Endothelial cell of umbilical vein (primary cell): ENCODE measurements at regions not wholly inside any gene's neighbourhood (a gene's known extent, or its start where the extent isn't known, plus 50 kb on each side); places are given as distances from the start of the nearest gene placed in this dataset.

Experiments
- BruUV-seq: library from RNA; stranded (reverse); fragments of 400-500 nt; replicated peaks from 2 replicates; lab custom pipeline; 2021; lab: Mats Ljungman, UMichigan
- CTCF ChIA-PET: fragments of 300-600, 350-600 bp; sonication (Branson Sonifier 250); formaldehyde crosslinking; loops from one replicate; lab custom pipeline; 2021; ENCODE audit warnings: antibody characterized with exemption, inconsistent platforms; lab: Charles Lee
- POLR2A ChIA-PET: fragments of 300-600, 350-600 bp; sonication (Branson Sonifier 250); formaldehyde crosslinking; loops from one replicate; lab custom pipeline; 2021; ENCODE audit warnings: antibody characterized with exemption, inconsistent platforms; lab: Charles Lee
- DNase-seq: peaks from one replicate; pipeline ENCODE4 v3.0.0-alpha.2; 2011; ENCODE audit warnings: low read depth, low spot score
- FAIRE-seq: peaks from 2 replicates; lab custom pipeline; 2011; peaks lifted over from hg19 to GRCh38; lab: Jason Lieb, UNC
- H2AFZ ChIP-seq: 2 replicates; pipeline ENCODE4 v1.6.0; 2012; ENCODE audit warnings: low read depth, low read length, control low read depth, inconsistent platforms
- H3K27ac ChIP-seq: 2 replicates; pipeline ENCODE4 v1.5.1; 2011; ENCODE audit warnings: low read depth, mild to moderate bottlenecking, control low read depth, low read length, moderate library complexity; ENCODE audit not compliant: insufficient read depth
- H3K27me3 ChIP-seq, 2 experiments: 2 replicates each; pipeline versions ENCODE4 v1.6.0 to v1.6.1; 2011; ENCODE audit warnings: low read length in 2 of 2, mixed read lengths in 1 of 2; ENCODE audit not compliant: control insufficient read depth in 2 of 2, insufficient read depth in 2 of 2
- H3K36me3 ChIP-seq, 2 experiments: 2 replicates in 1 of 2; 3 replicates in 1 of 2; pipeline ENCODE4 v1.5.1; 2011; ENCODE audit warnings: low read length in 2 of 2, mild to moderate bottlenecking in 1 of 2, moderate library complexity in 1 of 2; ENCODE audit not compliant: control insufficient read depth in 2 of 2, insufficient read depth in 2 of 2; ENCODE audit errors: extremely low read depth in 1 of 2
- H3K4me1 ChIP-seq: 3 replicates; pipeline ENCODE4 v1.5.1; 2011; ENCODE audit warnings: mild to moderate bottlenecking, low read length; ENCODE audit not compliant: control insufficient read depth, insufficient read depth; ENCODE audit errors: extremely low read depth
- H3K4me2 ChIP-seq: 2 replicates; pipeline ENCODE4 v1.6.1; 2011; ENCODE audit warnings: low read length, control low read depth, mixed read lengths; ENCODE audit not compliant: insufficient read depth
- H3K4me3 ChIP-seq, 3 experiments: fragments of 200-600 bp in 1 of 3; sonication (generic), shearing (Covaris generic) in 1 of 3; replicated peaks in 1 of 3; 2 replicates each; pipeline ENCODE4 v1.5.1; 2011 to 2016; ENCODE audit warnings: control low read depth in 3 of 3, low read length in 3 of 3, mild to moderate bottlenecking in 2 of 3, inconsistent platforms in 1 of 3, low read depth in 1 of 3, moderate library complexity in 1 of 3; ENCODE audit not compliant: insufficient read depth in 1 of 3
- H3K79me2 ChIP-seq: 2 replicates; pipeline ENCODE4 v1.6.0; 2012; ENCODE audit warnings: low read length, inconsistent platforms; ENCODE audit not compliant: control insufficient read depth, insufficient read depth
- H3K9ac ChIP-seq: replicated peaks from 2 replicates; pipeline ENCODE3; 2011; ENCODE audit warnings: low read length, control low read depth; ENCODE audit not compliant: insufficient read depth; ENCODE audit errors: extremely low read depth
- H3K9me1 ChIP-seq: replicated peaks from 3 replicates; pipeline ENCODE4 v1.6.0; 2011; ENCODE audit warnings: mild to moderate bottlenecking, low read length; ENCODE audit not compliant: control insufficient read depth, insufficient read depth; ENCODE audit errors: extremely low read depth
- H3K9me3 ChIP-seq: replicated peaks from 2 replicates; pipeline ENCODE4 v1.5.1; 2012; ENCODE audit warnings: low read length, inconsistent platforms; ENCODE audit not compliant: control insufficient read depth, insufficient read depth
- H4K20me1 ChIP-seq: replicated peaks from 2 replicates; pipeline ENCODE3; 2011; ENCODE audit warnings: mild to moderate bottlenecking, low read length; ENCODE audit not compliant: control insufficient read depth, insufficient read depth; ENCODE audit errors: extremely low read depth
- CTCF ChIP-seq, 2 donors: IDR thresholded peaks; 1 replicate in 1 of 2; 2 replicates in 1 of 2; pipeline ENCODE4 v1.5.1; 2011; ENCODE audit warnings: low read length in 2 of 2, mild to moderate bottlenecking in 2 of 2, moderate library complexity in 2 of 2, control low read depth in 1 of 2, inconsistent platforms in 1 of 2, low read depth in 1 of 2; ENCODE audit not compliant: insufficient read depth in 1 of 2; ENCODE audit errors: extremely low read depth in 1 of 2
- EZH2 ChIP-seq: IDR thresholded peaks from 2 replicates; pipeline ENCODE4 v1.6.1; 2012; ENCODE audit warnings: borderline replicate concordance, low read depth, mild to moderate bottlenecking, moderate library complexity, low read length, inconsistent platforms; ENCODE audit not compliant: severe bottlenecking
- FOS ChIP-seq: IDR thresholded peaks from 2 replicates; pipeline ENCODE4 v1.6.1; 2011; ENCODE audit warnings: mild to moderate bottlenecking, low read length, moderate library complexity, borderline replicate concordance; ENCODE audit not compliant: insufficient read depth
- GATA2 ChIP-seq: IDR thresholded peaks from 2 replicates; pipeline ENCODE4 v1.7.0; 2011; ENCODE audit warnings: low read depth, mild to moderate bottlenecking, moderate library complexity, mixed read lengths, low read length; ENCODE audit not compliant: insufficient read length, insufficient read depth
- JUN ChIP-seq: IDR thresholded peaks from 2 replicates; pipeline ENCODE4 v1.6.1; 2011; ENCODE audit warnings: borderline replicate concordance, low read depth; ENCODE audit not compliant: insufficient read length, insufficient read depth
- MAX ChIP-seq: IDR thresholded peaks from 2 replicates; pipeline ENCODE4 v1.6.1; 2011; ENCODE audit not compliant: insufficient read depth, insufficient read length
- MYC ChIP-seq: IDR thresholded peaks from one replicate; pipeline ENCODE4 v1.6.1; 2011; ENCODE audit warnings: mild to moderate bottlenecking, low read depth, low read length
- POLR2A ChIP-seq: IDR thresholded peaks from 2 replicates; pipeline ENCODE4 v1.6.1; 2012; ENCODE audit warnings: low read depth, mild to moderate bottlenecking, control low read depth, low read length
- POLR2AphosphoS5 ChIP-seq: IDR thresholded peaks from 2 replicates; pipeline ENCODE4 v1.6.1; 2012; ENCODE audit warnings: low read depth, mild to moderate bottlenecking, control low read depth, low read length, moderate library complexity; ENCODE audit not compliant: insufficient read depth
- dilution Hi-C: fragments of 300-500 bp; cut with MboI; formaldehyde crosslinking; loops from one replicate; pipeline ENCODE4 v1.15.0; 2019; ENCODE audit warnings: low sequenced_read_pairs; ENCODE audit not compliant: extremely low pct_ligation_motif_present
- intact Hi-C: fragments of 100-400 bp; cut with micrococcal nuclease; formaldehyde crosslinking; loops from one replicate; pipeline ENCODE4 v1.10.0; 2022

- Histone ChIP-seq H3K27me3 (no peaks in the 10 kb centered on the region), H3K27ac (no peak overlapping the region), H2AFZ (no peak overlapping the region), H4K20me1 (no peaks in the 10 kb centered on the region), H3K79me2 (no peaks in the 10 kb centered on the region), H3K9me3 (no peaks in the 10 kb centered on the region), H3K4me1 (no peaks in the 10 kb centered on the region), H3K36me3 (no peaks in the 10 kb centered on the region), H3K4me3 (no peak overlapping the region), H3K4me2 (no peak overlapping the region), H3K9ac (no peak overlapping the region), H3K9me1 (no peaks in the 10 kb centered on the region)
- dilution Hi-C loops (no loop called here), intact Hi-C loops (no loop called here)
- POLR2A ChIA-PET = no interaction called here
- BruUV-seq = no TSS peak
- FAIRE-seq (no peak), DNase-seq (no peak)
- TF ChIP-seq CTCF (IDR thresholded peaks at IDR 0.05; ENCODE audit: extremely low read depth in 1 of 2, insufficient read depth in 1 of 2, low read depth in 1 of 2, low read length in 2 of 2) (no peak), FOS (no peak), GATA2 (no peak), MYC (no peak), EZH2 (no peak), JUN (no peak), POLR2A (no peak), POLR2AphosphoS5 (no peak), MAX (no peak)
- CTCF ChIA-PET = no interaction called here
These were observed 208.1 kb downstream of the CTTN start for GRCh38 chr11:70606248-70606950.
